GM18873 (cell line): ENCODE measurements at regions not wholly inside any gene's neighbourhood (a gene's known extent, or its start where the extent isn't known, plus 50 kb on each side); places are given as distances from the start of the nearest gene placed in this dataset.
A peak's percentile ranks its signal among the peaks of the same experiment; 100 is the strongest.

Experiments
- ATAC-seq: cut with Tn5 transposase; IDR thresholded peaks from one replicate; pipeline ENCODE4 v1.9.1; 2021; ENCODE audit warnings: mild to moderate bottlenecking, moderate library complexity, moderate number of reproducible peaks; ENCODE audit not compliant: unreplicated experiment, low FRiP score

- ATAC-seq, result no peak
Observed at GRCh38 chr6:92752114-92752513, 667.2 kb downstream of the EPHA7 start.

GRCh38 chr6:92748131-92748530 lies 671.2 kb downstream of the EPHA7 start:
- no peak for ATAC-seq

GRCh38 chr6:92737983-92738382 lies 681.4 kb downstream of the EPHA7 start:
- no peak for ATAC-seq

- ATAC-seq, result no peak
Observed at GRCh38 chr6:92723390-92723931, 695.9 kb downstream of the EPHA7 start.

GRCh38 chr6:92719773-92720172 lies 699.6 kb downstream of the EPHA7 start:
- no peak for ATAC-seq

- no peak for ATAC-seq
Observed at GRCh38 chr6:92716638-92717037, 702.7 kb downstream of the EPHA7 start.

GRCh38 chr6:92715991-92716390 lies 703.4 kb downstream of the EPHA7 start:
- no peak for ATAC-seq

- no peak for ATAC-seq
Observed at GRCh38 chr6:92714346-92714745, 705.0 kb downstream of the EPHA7 start.

- ATAC-seq, result peak; percentile 73
Observed at GRCh38 chr6:92710048-92710447, 709.3 kb downstream of the EPHA7 start.

GRCh38 chr6:92708945-92709344 lies 710.4 kb downstream of the EPHA7 start:
- ATAC-seq, result no peak

GRCh38 chr6:92708270-92708669 lies 711.1 kb downstream of the EPHA7 start:
- no peak for ATAC-seq

- ATAC-seq, result no peak
Observed at GRCh38 chr6:92706976-92707375, 712.4 kb downstream of the EPHA7 start.

GRCh38 chr6:92701425-92702096 lies 717.8 kb downstream of the EPHA7 start:
- no peak for ATAC-seq

- no peak for ATAC-seq
Observed at GRCh38 chr6:92700411-92700810, 718.9 kb downstream of the EPHA7 start.

GRCh38 chr6:92690997-92691599 lies 728.3 kb downstream of the EPHA7 start:
- ATAC-seq, result no peak

- ATAC-seq, result no peak
Observed at GRCh38 chr6:92688342-92688741, 731.0 kb downstream of the EPHA7 start.

GRCh38 chr6:92687278-92687677 lies 732.1 kb downstream of the EPHA7 start:
- no peak for ATAC-seq

GRCh38 chr6:92684386-92684785 lies 735.0 kb downstream of the EPHA7 start:
- ATAC-seq, result no peak

- no peak for ATAC-seq
Observed at GRCh38 chr6:92683748-92684147, 735.6 kb downstream of the EPHA7 start.

GRCh38 chr6:92682516-92683398 lies 736.6 kb downstream of the EPHA7 start:
- no peak for ATAC-seq

GRCh38 chr6:92681401-92681800 lies 738.0 kb downstream of the EPHA7 start:
- ATAC-seq, result no peak
